Upper lobe of right lung (tissue), 1 donor: ENCODE measurements at regions not wholly inside any gene's neighbourhood (a gene's known extent, or its start where the extent isn't known, plus 50 kb on each side); places are given as distances from the start of the nearest gene placed in this dataset.

Source experiments
- ATAC-seq: fragments of 200-7000 bp; cut with Tn5 transposase; one replicate; pipeline ENCODE4 v1.9.1; 2020; ENCODE audit warnings: mild to moderate bottlenecking, moderate library complexity
- DNase-seq: peaks from one replicate; pipeline ENCODE4 v3.0.0-alpha.2; 2020
- H3K27ac ChIP-seq: fragments of 200-600 bp; one replicate; pipeline ENCODE4 v1.8.0; 2022
- H3K27me3 ChIP-seq: fragments of 200-600 bp; one replicate; pipeline ENCODE4 v1.8.0; 2022; ENCODE audit warnings: mild to moderate bottlenecking
- H3K36me3 ChIP-seq: fragments of 200-600 bp; one replicate; pipeline ENCODE4 v1.8.0; 2022
- H3K4me1 ChIP-seq: fragments of 200-600 bp; one replicate; pipeline ENCODE4 v1.8.0; 2022
- H3K4me3 ChIP-seq: fragments of 200-600 bp; one replicate; pipeline ENCODE4 v1.8.0; 2022; ENCODE audit warnings: mild to moderate bottlenecking
- H3K9me3 ChIP-seq: fragments of 200-600 bp; one replicate; pipeline ENCODE4 v1.8.0; 2022
- CTCF ChIP-seq: fragments of 200-600 bp; IDR thresholded peaks from one replicate; pipeline ENCODE4 v1.8.0; 2022; ENCODE audit warnings: antibody characterized with exemption
- intact Hi-C: fragments of 100-400 bp; cut with DNase I; formaldehyde crosslinking; loops from one replicate; pipeline ENCODE4 v1.11.0; 2022
- donor health status: DM: no; HTN: yes; CAD: no; lungs with severe emphysema.

GRCh38 chr13:44815623-44816022, 173.6 kb downstream of the NUFIP1 start:
- no peak overlapping the region for H3K27ac ChIP-seq
- DNase-seq: no peak
- H3K27me3 ChIP-seq: no peaks in the 10 kb centered on the region
- TF ChIP-seq CTCF: no peak
- intact Hi-C loops: no loop called here
- no peak overlapping the region for H3K4me3 ChIP-seq
- peak; percentile 91 for ATAC-seq
- no peaks in the 10 kb centered on the region for H3K36me3 ChIP-seq
- H3K9me3 ChIP-seq: no peaks in the 10 kb centered on the region
- H3K4me1 ChIP-seq: peaks cover 17% of the 10 kb centered on the region

GRCh38 chr13:44814836-44815235, 174.4 kb downstream of the NUFIP1 start:
- no peaks in the 10 kb centered on the region for H3K9me3 ChIP-seq
- no peak overlapping the region for H3K27ac ChIP-seq
- intact Hi-C loops: no loop called here
- no peaks in the 10 kb centered on the region for H3K27me3 ChIP-seq
- TF ChIP-seq CTCF: no peak
- DNase-seq (no peak), ATAC-seq (no peak)
- H3K4me1 ChIP-seq: peaks cover 23% of the 10 kb centered on the region
- H3K4me3 ChIP-seq: no peak overlapping the region
- H3K36me3 ChIP-seq: no peaks in the 10 kb centered on the region

- no peak overlapping the region for H3K4me3 ChIP-seq
- DNase-seq (no peak), ATAC-seq (no peak)
- peaks cover 26% of the 10 kb centered on the region for H3K4me1 ChIP-seq
- H3K9me3 ChIP-seq: no peaks in the 10 kb centered on the region
- intact Hi-C loops: no loop called here
- H3K36me3 ChIP-seq: no peaks in the 10 kb centered on the region
- no peak for TF ChIP-seq CTCF
- H3K27ac ChIP-seq: no peak overlapping the region
- H3K27me3 ChIP-seq: no peaks in the 10 kb centered on the region
These were observed 175.1 kb downstream of the NUFIP1 start for GRCh38 chr13:44814161-44814560.

GRCh38 chr13:44812818-44813217, 176.5 kb downstream of the NUFIP1 start:
- Histone ChIP-seq H3K4me1 (peaks cover 26% of the 10 kb centered on the region), H3K27me3 (no peaks in the 10 kb centered on the region), H3K9me3 (no peaks in the 10 kb centered on the region), H3K27ac (no peak overlapping the region), H3K36me3 (no peaks in the 10 kb centered on the region), H3K4me3 (no peak overlapping the region)
- no peak for DNase-seq
- TF ChIP-seq CTCF: no peak
- no peak for ATAC-seq
- intact Hi-C loops: no loop called here

GRCh38 chr13:44810061-44810840, 179.0 kb downstream of the NUFIP1 start:
- Histone ChIP-seq H3K27ac (no peak overlapping the region), H3K36me3 (no peaks in the 10 kb centered on the region), H3K27me3 (no peaks in the 10 kb centered on the region), H3K4me3 (no peak overlapping the region), H3K4me1 (peaks cover 17% of the 10 kb centered on the region), H3K9me3 (no peaks in the 10 kb centered on the region)
- DNase-seq: no peak
- no peak for TF ChIP-seq CTCF
- intact Hi-C loops: no loop called here
- ATAC-seq: peak; percentile 13
